ENCODE measurements at regions not wholly inside any gene's neighbourhood (a gene's known extent, or its start where the extent isn't known, plus 50 kb on each side); places are given as distances from the start of the nearest gene placed in this dataset.
A peak's percentile ranks its signal among the peaks of the same experiment; 100 is the strongest.

GRCh38 chr20:40203032-40203431 is 486.0 kb downstream of the MAFB start:
- no peak for DNase-seq

GRCh38 chr20:40197691-40198090 is 491.3 kb downstream of the MAFB start:
- DNase-seq = no peak

- no peak for DNase-seq
Observed at GRCh38 chr20:40196846-40197436, 492.1 kb downstream of the MAFB start.

- no peak for DNase-seq
Observed at GRCh38 chr20:40195742-40196141, 493.3 kb downstream of the MAFB start.

GRCh38 chr20:40192529-40192928 is 496.5 kb downstream of the MAFB start:
- no peak for DNase-seq

GRCh38 chr20:40192081-40192480 is 497.0 kb downstream of the MAFB start:
- no peak for DNase-seq

GRCh38 chr20:40191573-40191972 is 497.5 kb downstream of the MAFB start:
- no peak for DNase-seq

- DNase-seq = no peak
Observed at GRCh38 chr20:40189621-40190020, 499.4 kb downstream of the MAFB start.

GRCh38 chr20:40188319-40188718 is 500.7 kb downstream of the MAFB start:
- no peak for DNase-seq

GRCh38 chr20:40186826-40187225 is 502.2 kb downstream of the MAFB start:
- no peak for DNase-seq

GRCh38 chr20:40181676-40182075 is 507.4 kb downstream of the MAFB start:
- DNase-seq = no peak

- DNase-seq = no peak
Observed at GRCh38 chr20:40176098-40176841, 512.8 kb downstream of the MAFB start.

- DNase-seq = no peak
Observed at GRCh38 chr20:40175296-40175695, 513.7 kb downstream of the MAFB start.

GRCh38 chr20:40173872-40174271 is 515.2 kb downstream of the MAFB start:
- no peak for DNase-seq

- no peak for DNase-seq
Observed at GRCh38 chr20:40168981-40169620, 519.9 kb downstream of the MAFB start.

GRCh38 chr20:40161391-40161790 is 527.6 kb downstream of the MAFB start:
- no peak for DNase-seq

GRCh38 chr20:40160097-40160550 is 528.9 kb downstream of the MAFB start:
- peak; percentile 13 to 68 for DNase-seq

- DNase-seq = no peak
Observed at GRCh38 chr20:40159276-40159675, 529.8 kb downstream of the MAFB start.

GRCh38 chr20:40156600-40157317 is 532.3 kb downstream of the MAFB start:
- no peak for DNase-seq

GRCh38 chr20:40154514-40154913 is 534.5 kb downstream of the MAFB start:
- DNase-seq = no peak

- no peak for DNase-seq
Observed at GRCh38 chr20:40148886-40149285, 540.1 kb downstream of the MAFB start.

- no peak for DNase-seq
Observed at GRCh38 chr20:40146071-40146470, 543.0 kb downstream of the MAFB start.

GRCh38 chr20:40144581-40144980 is 544.5 kb downstream of the MAFB start:
- no peak for DNase-seq

- DNase-seq = no peak
Observed at GRCh38 chr20:40134176-40134575, 554.9 kb downstream of the MAFB start.

All from SW 1271 (cell line).